ENCODE measurements at regions not wholly inside any gene's neighbourhood (a gene's known extent, or its start where the extent isn't known, plus 50 kb on each side); places are given as distances from the start of the nearest gene placed in this dataset.

- DNase-seq, result no peak
These were observed 345.4 kb downstream of the PPP1R2C start for GRCh38 chrX:42432552-42432951.

- DNase-seq, result no peak
These were observed 355.0 kb downstream of the PPP1R2C start for GRCh38 chrX:42422961-42423360.

- no peak for DNase-seq
These were observed 357.5 kb downstream of the PPP1R2C start for GRCh38 chrX:42420426-42420825.

- DNase-seq, result no peak
These were observed 362.3 kb downstream of the PPP1R2C start for GRCh38 chrX:42415636-42416035.

GRCh38 chrX:42414057-42414456 lies 363.9 kb downstream of the PPP1R2C start:
- no peak for DNase-seq

- DNase-seq, result no peak
These were observed 378.3 kb downstream of the PPP1R2C start for GRCh38 chrX:42399632-42400024.

GRCh38 chrX:42398967-42399631 lies 378.9 kb downstream of the PPP1R2C start:
- no peak for DNase-seq

GRCh38 chrX:42396136-42396535 lies 381.8 kb downstream of the PPP1R2C start:
- DNase-seq, result no peak

- no peak for DNase-seq
These were observed 385.1 kb downstream of the PPP1R2C start for GRCh38 chrX:42392846-42393245.

- no peak for DNase-seq
These were observed 391.3 kb downstream of the PPP1R2C start for GRCh38 chrX:42386681-42387080.

- no peak for DNase-seq
These were observed 392.2 kb downstream of the PPP1R2C start for GRCh38 chrX:42385730-42386129.

GRCh38 chrX:42384956-42385355 lies 393.0 kb downstream of the PPP1R2C start:
- no peak for DNase-seq

GRCh38 chrX:42378857-42379256 lies 399.1 kb downstream of the PPP1R2C start:
- DNase-seq, result no peak

- no peak for DNase-seq
These were observed 402.9 kb downstream of the PPP1R2C start for GRCh38 chrX:42375086-42375485.

GRCh38 chrX:42366181-42366580 lies 411.8 kb downstream of the PPP1R2C start:
- no peak for DNase-seq

- no peak for DNase-seq
These were observed 415.7 kb downstream of the PPP1R2C start for GRCh38 chrX:42362219-42362618.

- peak; percentile 15 for DNase-seq
These were observed 419.6 kb upstream of the CASK start for GRCh38 chrX:42342981-42343380.

Data from DMS153 (cell line).